ENCODE measurements at regions not wholly inside any gene's neighbourhood (a gene's known extent, or its start where the extent isn't known, plus 50 kb on each side); places are given as distances from the start of the nearest gene placed in this dataset.

DNA sequence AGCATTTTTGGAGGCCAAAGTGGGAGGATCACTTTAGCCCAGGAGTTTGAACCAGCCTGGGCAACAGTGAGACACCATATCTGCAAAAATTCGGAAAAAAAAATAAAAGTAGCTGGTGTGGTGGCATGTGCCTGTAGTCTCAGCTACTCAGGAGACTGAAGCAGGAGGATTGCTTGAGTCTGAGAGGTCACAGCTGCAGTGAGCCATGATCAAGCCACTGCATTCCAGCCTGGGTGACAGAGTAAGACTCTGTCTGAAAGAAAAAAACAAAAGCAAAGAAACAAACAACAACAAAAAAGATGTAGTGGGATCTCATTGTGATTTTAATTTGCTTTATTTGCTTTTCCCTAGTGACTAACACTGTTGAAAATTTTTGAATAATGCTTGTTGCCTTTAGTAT is 394.7 kb upstream of the KLHL1 start:
- TF ChIP-seq CTCF (IDR thresholded peaks at IDR 0.05; ENCODE audit: poor library complexity, severe bottlenecking) (no peak), SMC3 (conservative IDR thresholded peaks at IDR 0.05; ENCODE audit: poor library complexity) (no peak), POLR2AphosphoS5 (IDR thresholded peaks at IDR 0.05) (no peak)
- TF ChIP-seq, protein P1, sequence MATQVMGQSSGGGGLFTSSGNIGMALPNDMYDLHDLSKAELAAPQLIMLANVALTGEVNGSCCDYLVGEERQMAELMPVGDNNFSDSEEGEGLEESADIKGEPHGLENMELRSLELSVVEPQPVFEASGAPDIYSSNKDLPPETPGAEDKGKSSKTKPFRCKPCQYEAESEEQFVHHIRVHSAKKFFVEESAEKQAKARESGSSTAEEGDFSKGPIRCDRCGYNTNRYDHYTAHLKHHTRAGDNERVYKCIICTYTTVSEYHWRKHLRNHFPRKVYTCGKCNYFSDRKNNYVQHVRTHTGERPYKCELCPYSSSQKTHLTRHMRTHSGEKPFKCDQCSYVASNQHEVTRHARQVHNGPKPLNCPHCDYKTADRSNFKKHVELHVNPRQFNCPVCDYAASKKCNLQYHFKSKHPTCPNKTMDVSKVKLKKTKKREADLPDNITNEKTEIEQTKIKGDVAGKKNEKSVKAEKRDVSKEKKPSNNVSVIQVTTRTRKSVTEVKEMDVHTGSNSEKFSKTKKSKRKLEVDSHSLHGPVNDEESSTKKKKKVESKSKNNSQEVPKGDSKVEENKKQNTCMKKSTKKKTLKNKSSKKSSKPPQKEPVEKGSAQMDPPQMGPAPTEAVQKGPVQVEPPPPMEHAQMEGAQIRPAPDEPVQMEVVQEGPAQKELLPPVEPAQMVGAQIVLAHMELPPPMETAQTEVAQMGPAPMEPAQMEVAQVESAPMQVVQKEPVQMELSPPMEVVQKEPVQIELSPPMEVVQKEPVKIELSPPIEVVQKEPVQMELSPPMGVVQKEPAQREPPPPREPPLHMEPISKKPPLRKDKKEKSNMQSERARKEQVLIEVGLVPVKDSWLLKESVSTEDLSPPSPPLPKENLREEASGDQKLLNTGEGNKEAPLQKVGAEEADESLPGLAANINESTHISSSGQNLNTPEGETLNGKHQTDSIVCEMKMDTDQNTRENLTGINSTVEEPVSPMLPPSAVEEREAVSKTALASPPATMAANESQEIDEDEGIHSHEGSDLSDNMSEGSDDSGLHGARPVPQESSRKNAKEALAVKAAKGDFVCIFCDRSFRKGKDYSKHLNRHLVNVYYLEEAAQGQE (IDR thresholded peaks at IDR 0.05; ENCODE audit: borderline replicate concordance), result no peak

All from neural cell (in vitro differentiated cells).